ENCODE measurements at regions not wholly inside any gene's neighbourhood (a gene's known extent, or its start where the extent isn't known, plus 50 kb on each side); places are given as distances from the start of the nearest gene placed in this dataset.

DNA sequence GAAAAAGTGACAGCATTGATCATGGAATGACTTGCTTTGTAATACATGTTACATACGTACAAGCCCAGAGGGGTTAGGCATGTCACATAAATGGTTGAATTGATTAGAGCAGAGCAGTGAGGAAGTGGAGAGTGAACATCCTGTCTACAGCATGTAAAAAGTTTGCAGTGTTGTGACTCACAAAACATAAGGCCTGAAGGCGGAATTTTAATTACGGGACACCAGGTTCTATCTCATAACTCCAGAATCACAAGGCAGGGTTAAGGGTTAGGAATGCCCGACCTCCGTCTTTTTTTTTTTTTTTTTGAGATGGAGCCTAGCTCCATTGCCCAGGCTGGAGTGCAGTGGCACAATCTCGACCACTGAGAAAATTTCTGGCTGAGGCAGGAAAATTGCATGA is 83.9 kb downstream of the MUC16 start:
- no TSS peak for BruUV-seq (replicated peaks)
- no peaks in the 10 kb centered on the region for H3K27me3 ChIP-seq (ENCODE audit: insufficient read depth, low read depth)
- no peak overlapping the region for H3K4me2 ChIP-seq
- no peaks in the 10 kb centered on the region for H3K9me2 ChIP-seq (ENCODE audit: insufficient read depth)
- no peak overlapping the region for H3K4me3 ChIP-seq
- H3K79me2 ChIP-seq (ENCODE audit: low read depth) = no peaks in the 10 kb centered on the region
- H4K20me1 ChIP-seq (ENCODE audit: insufficient read depth) = no peaks in the 10 kb centered on the region
- H2AFZ ChIP-seq = no peak overlapping the region
- peaks cover 6% of the 10 kb centered on the region; the same call in 1 of the 2 replicates for H3K36me3 ChIP-seq (ENCODE audit: low read depth)
- no peaks in the 10 kb centered on the region for H3K9me3 ChIP-seq (ENCODE audit: insufficient read depth, low read depth)
- no peaks in the 10 kb centered on the region for H3K4me1 ChIP-seq (replicated peaks; ENCODE audit: insufficient read depth)
- ChIA-PET POLR2A (ENCODE audit: unreplicated experiment) (no interaction called here), CTCF (no interaction called here)
- H3F3A ChIP-seq (ENCODE audit: insufficient read depth, low read depth) = no peaks in the 10 kb centered on the region; the same call in 1 of the 2 replicates
- H3K27ac ChIP-seq = no peak overlapping the region
- no peak for TF ChIP-seq EZH2 (IDR thresholded peaks at IDR 0.05; ENCODE audit: low read depth)
- TF ChIP-seq, protein P1, sequence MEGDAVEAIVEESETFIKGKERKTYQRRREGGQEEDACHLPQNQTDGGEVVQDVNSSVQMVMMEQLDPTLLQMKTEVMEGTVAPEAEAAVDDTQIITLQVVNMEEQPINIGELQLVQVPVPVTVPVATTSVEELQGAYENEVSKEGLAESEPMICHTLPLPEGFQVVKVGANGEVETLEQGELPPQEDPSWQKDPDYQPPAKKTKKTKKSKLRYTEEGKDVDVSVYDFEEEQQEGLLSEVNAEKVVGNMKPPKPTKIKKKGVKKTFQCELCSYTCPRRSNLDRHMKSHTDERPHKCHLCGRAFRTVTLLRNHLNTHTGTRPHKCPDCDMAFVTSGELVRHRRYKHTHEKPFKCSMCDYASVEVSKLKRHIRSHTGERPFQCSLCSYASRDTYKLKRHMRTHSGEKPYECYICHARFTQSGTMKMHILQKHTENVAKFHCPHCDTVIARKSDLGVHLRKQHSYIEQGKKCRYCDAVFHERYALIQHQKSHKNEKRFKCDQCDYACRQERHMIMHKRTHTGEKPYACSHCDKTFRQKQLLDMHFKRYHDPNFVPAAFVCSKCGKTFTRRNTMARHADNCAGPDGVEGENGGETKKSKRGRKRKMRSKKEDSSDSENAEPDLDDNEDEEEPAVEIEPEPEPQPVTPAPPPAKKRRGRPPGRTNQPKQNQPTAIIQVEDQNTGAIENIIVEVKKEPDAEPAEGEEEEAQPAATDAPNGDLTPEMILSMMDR (conservative IDR thresholded peaks at IDR 0.05) = no peak
- DNase-seq = peak in 1 of 2 experiments; percentile 68
- intact Hi-C loops (cut with micrococcal nuclease; ENCODE audit: unreplicated experiment) = no loop called here

DNA sequence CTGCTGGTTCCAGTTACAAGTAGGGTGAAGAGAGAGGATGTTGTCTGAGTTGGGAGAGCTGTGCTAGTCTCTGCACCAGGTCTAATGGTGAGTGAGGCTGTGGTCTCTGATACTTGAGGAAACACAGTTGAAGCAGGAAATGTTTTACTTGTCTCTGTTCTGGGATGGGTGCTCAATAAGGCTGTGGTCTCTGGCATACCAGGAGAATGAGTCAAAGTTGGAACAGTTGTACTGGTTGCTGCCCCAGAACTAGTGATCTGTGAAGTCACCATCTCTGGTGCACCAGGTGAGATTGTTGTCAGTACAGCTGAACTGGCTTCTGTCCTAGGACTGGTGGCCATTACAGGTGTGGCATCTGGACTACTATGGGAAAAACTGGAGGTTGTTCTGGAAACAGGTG is 74.7 kb downstream of the MUC16 start:
- no TSS peak for BruUV-seq (replicated peaks)
- peaks cover 5% of the 10 kb centered on the region; the same call in 1 of the 2 replicates for H3K9me3 ChIP-seq (ENCODE audit: insufficient read depth, low read depth)

DNA sequence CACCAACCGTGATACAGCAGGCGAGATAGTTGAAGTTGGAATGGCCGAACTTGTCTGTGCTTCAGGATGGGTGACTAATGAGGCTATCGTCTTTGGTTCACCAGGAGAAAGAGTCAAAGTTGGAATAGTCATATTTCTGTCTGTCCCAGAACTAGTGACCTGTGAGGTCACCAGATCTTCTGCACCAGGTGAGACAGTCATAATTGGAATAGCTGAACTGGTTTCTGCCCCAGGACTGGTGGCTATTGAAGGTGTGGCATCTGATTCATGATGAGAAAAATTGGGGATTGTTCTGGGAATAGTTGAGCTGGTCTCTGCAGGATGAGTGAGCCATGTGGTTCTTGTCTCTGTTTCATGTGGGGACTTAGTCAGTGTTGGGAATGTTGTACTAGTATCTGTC is 71.6 kb downstream of the MUC16 start:
- BruUV-seq (replicated peaks) = no TSS peak
- Histone ChIP-seq H2AFZ (no peak overlapping the region), H3K27ac (no peak overlapping the region), H3K79me2 (ENCODE audit: low read depth) (no peaks in the 10 kb centered on the region), H3K4me2 (no peak overlapping the region), H3K36me3 (ENCODE audit: low read depth) (peaks cover 7% of the 10 kb centered on the region), H3K4me1 (replicated peaks; ENCODE audit: insufficient read depth) (peaks cover 13% of the 10 kb centered on the region), H3K4me3 (no peak overlapping the region), H4K20me1 (ENCODE audit: insufficient read depth) (no peaks in the 10 kb centered on the region), H3K9me2 (ENCODE audit: insufficient read depth) (no peaks in the 10 kb centered on the region), H3K9me3 (ENCODE audit: insufficient read depth, low read depth) (peaks cover 8% of the 10 kb centered on the region; the same call in 1 of the 2 replicates), H3K27me3 (ENCODE audit: insufficient read depth, low read depth) (no peaks in the 10 kb centered on the region), H3F3A (ENCODE audit: insufficient read depth, low read depth) (no peaks in the 10 kb centered on the region)
- ChIA-PET CTCF (no interaction called here), POLR2A (ENCODE audit: unreplicated experiment) (no interaction called here)
- DNase-seq = no peak
- intact Hi-C loops (cut with micrococcal nuclease; ENCODE audit: unreplicated experiment) = no loop called here
- TF ChIP-seq, protein P1 (conservative IDR thresholded peaks at IDR 0.05) = no peak
- no peak for TF ChIP-seq EZH2 (IDR thresholded peaks at IDR 0.05; ENCODE audit: low read depth)

More for the DNA sequence above, 74.7 kb downstream of the MUC16 start:
- intact Hi-C loops (cut with micrococcal nuclease; ENCODE audit: unreplicated experiment) = no loop called here
- Histone ChIP-seq H3K27me3 (ENCODE audit: insufficient read depth, low read depth) (no peaks in the 10 kb centered on the region), H3K4me2 (no peak overlapping the region), H3K79me2 (ENCODE audit: low read depth) (no peaks in the 10 kb centered on the region), H3K36me3 (ENCODE audit: low read depth) (no peaks in the 10 kb centered on the region), H3K9me2 (ENCODE audit: insufficient read depth) (no peaks in the 10 kb centered on the region), H2AFZ (no peak overlapping the region), H4K20me1 (ENCODE audit: insufficient read depth) (no peaks in the 10 kb centered on the region), H3F3A (ENCODE audit: insufficient read depth, low read depth) (no peaks in the 10 kb centered on the region), H3K27ac (no peak overlapping the region), H3K4me3 (no peak overlapping the region), H3K4me1 (replicated peaks; ENCODE audit: insufficient read depth) (peaks cover 13% of the 10 kb centered on the region)
- TF ChIP-seq, protein P1 (conservative IDR thresholded peaks at IDR 0.05) = no peak
- no peak for TF ChIP-seq EZH2 (IDR thresholded peaks at IDR 0.05; ENCODE audit: low read depth)
- DNase-seq = peak; percentile 63 to 88
- CTCF ChIA-PET = no interaction called here
- POLR2A ChIA-PET (ENCODE audit: unreplicated experiment) = no interaction called here
